GM18499 (cell line): ENCODE measurements at regions not wholly inside any gene's neighbourhood (a gene's known extent, or its start where the extent isn't known, plus 50 kb on each side); places are given as distances from the start of the nearest gene placed in this dataset.
"Not testable (repeated sequence)": the region's sequence is repeated elsewhere in the genome, so short reads cannot be mapped to it uniquely, and the experiment has no call there.

Experiments used
- ATAC-seq: cut with Tn5 transposase; IDR thresholded peaks from one replicate; pipeline ENCODE4 v1.9.1; 2021; ENCODE audit warnings: moderate number of reproducible peaks; ENCODE audit not compliant: insufficient read depth, unreplicated experiment

DNA sequence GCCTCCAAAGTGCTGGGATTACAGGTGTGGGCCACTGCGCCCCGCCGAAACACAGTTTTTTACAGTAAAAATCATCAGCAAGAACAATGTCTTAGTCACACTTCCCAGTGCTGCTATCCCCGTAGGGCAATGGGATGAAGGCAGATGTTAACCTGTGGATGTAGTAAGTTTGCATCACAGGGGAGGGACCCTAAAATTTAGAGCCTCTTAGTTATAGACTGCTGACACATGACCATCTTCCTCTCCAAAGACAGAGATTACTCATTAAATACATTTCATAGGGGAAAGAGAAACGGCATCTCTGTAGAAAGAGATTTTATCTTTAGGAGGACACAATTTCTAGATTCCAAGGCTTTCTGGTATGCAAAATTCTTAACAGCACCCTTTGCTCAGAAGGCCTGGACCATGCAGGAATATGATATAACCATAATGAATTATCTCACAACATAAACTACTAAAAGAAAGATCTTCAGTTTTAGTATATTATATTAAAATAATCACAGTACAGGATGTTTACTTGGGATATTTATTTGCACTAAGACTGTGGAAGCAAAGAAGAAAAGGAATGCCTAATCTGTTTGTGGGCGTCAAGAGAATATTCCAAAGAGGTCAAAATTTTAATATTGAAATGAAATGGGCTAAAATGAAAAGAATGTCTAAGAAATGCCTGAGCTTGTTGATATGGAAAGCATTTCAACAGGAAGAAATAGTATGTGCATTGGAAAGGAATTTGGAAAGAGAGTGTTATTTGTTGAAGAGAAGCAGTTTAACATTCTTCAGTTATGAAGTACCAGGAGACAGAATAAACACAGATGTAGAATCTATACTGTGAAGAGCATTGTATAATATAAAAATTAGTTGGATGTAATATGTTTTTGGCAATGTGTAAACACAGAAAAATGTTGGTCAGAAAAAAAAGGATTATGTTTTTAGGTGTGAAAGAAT, 1228.3 kb upstream of the CHAC2 start:
- no peak for ATAC-seq

DNA sequence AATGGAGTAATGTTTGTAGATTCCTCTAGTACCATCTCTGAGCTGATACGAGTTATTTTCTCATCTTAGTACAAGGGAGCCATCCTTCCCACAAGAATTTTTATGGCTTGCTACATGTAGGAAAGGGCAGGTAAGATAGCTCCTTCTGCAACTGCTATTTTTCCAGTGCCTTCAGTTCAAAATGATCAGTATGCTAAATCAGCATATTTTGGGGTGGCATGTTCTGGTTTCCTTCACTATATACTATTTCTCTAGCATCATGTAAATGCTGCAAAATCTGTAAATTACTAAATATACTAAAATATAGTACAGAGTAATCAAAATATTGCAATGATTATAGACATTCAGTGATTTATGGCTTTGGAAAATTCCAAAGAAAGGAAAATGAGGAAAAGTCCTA, 1230.0 kb upstream of the CHAC2 start:
- ATAC-seq = no peak

DNA sequence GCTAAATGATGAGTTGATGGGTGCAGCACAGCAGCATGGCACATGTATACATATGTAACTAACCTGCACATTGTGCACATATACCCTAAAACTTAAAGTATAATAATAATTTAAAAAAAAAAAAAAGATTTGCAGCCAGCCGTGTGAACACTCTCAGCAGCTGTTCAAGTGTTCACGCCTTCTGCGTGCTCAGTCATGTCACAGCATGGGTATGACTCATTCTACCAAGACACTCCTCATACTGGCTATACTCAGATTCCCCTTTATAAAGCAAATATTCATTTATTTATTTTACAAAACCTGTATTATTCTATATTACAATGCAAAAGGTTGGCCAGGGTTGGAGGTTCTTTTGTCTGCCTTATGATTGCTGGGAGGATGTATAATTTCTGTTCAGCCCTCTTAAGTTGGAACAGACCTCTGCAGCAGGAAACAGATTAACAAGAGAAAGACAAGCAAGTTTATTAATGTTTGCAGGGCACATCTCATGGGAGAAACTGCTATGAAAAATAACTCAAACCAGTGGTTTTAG, 1230.6 kb upstream of the CHAC2 start:
- no peak for ATAC-seq

DNA sequence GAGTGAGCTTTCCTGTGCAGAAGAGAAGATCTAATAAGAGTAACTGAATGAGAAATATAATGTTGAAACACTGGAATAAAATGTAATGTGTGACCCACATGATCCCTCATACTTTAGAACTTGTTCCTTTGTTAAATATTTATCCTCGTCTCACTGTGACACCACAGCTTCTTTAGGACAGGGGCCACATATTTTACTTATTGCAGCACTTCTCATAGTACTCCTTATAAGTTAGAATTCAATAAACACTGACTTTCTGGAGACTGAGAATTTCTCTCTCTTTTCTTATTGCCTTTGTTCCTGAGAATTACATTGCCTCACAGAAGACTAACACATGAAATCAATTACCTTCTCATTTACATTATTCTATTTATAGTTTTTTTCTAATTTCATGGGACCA, 1234.6 kb upstream of the CHAC2 start:
- no peak for ATAC-seq

DNA sequence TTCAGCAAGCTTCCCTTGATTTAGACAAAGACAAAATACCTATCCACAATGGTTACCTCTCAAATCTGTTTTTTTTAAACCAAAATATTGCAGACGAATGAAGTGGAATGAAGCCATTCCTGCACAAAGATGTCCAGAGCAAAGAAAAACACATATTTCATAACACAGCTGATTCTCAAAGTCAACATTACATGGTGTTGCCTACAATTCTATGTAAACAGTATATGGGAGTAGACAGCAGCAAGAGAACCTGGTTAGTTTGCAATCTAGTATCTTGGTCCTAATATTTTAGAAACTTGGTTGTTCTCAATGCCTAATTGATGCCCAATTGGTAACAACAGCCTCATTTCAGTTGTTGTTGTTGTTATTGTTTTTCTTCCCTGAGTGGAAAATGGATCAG, 1240.9 kb upstream of the CHAC2 start:
- ATAC-seq = no peak

DNA sequence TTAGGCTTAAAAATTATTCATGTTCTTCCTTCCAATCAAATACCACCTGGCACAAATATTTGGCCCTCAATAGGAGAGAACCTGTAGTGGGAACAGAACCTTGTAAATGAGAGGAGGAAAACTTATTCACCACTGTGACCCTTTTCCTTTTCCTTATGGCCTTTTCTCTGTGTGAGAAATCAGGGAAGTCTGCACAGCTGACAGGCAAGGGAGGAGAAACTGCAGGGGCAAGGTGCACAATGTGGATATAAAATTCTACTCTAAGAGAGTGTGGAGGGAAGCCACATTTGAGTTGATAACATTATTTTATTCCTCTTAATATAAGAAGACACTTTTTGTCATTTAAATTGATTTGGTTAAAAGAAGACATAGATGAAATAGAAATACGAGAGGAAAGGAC, 1247.0 kb upstream of the CHAC2 start:
- no peak for ATAC-seq

DNA sequence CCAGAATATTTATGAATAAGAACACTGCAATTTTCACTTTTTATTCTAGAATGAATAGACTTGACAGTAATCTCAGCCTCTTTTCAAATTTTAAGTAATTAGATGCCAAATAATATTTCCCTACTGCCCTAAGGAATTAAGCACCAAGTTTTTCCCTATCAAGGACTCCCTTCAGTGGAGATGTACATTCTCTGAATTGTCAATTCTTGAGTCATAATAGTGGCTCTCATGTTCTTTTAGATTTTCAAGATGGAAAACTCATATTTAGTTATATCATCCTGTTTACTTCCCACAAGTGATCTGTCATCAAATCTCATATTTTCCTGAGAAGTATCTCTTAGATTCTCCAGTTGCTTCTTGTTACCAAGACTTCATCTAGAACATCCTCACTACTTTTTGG, 1248.9 kb upstream of the CHAC2 start:
- ATAC-seq = no peak

DNA sequence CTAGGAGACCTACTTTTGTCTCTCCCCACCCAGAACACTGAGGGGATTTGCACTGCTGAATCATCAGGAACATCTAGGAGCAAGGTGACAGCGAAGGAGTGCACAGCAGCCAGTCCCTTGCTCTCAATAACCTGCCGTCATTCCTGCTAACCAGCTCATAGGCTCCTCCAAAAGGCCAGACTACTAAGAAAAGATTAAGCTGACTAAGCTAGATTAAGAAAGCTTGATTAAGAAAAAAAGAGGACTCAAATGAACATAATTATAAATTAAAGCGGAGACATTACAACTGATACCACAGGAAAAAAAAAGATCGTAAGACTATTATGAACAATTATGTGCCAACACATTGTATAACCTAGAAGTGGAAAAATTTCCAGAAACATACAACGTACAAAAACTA, 1254.8 kb upstream of the CHAC2 start:
- no peak for ATAC-seq

DNA sequence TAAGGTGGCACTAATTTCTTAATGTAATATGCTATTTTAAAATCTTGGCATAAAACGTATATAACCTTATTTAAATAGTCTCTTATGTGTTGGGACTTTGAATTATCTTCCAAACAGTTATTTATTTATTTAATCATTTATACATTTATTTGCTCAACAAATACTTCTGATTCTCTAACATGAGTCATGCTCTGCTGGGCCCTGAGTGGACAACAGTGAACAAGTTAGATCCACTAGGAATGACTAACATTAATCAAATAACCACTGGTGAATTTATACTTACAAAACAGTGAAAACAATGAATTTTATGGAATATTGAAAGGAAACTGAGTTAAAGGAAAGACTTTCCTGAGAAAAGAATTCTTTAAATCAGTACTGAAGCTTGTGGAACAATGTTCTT, 1257.2 kb upstream of the CHAC2 start:
- no peak for ATAC-seq

DNA sequence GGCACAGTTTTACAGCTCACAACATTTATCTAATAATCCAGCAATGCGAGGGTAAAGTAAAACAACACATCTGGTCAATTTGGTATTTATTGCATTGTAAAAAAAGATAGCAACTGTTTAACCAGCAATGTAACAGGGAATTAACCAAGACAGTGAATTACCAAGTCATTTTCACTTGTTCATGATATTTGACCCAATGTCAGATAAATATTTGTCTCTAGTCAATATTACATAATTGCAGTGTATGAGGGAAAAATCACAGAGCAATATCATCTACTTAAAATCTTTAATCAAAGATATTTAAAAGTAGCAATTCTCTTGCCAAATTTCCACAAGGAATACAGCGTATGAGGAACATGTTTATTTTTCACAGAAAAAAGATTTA, 1265.1 kb upstream of the CHAC2 start:
- no peak for ATAC-seq

DNA sequence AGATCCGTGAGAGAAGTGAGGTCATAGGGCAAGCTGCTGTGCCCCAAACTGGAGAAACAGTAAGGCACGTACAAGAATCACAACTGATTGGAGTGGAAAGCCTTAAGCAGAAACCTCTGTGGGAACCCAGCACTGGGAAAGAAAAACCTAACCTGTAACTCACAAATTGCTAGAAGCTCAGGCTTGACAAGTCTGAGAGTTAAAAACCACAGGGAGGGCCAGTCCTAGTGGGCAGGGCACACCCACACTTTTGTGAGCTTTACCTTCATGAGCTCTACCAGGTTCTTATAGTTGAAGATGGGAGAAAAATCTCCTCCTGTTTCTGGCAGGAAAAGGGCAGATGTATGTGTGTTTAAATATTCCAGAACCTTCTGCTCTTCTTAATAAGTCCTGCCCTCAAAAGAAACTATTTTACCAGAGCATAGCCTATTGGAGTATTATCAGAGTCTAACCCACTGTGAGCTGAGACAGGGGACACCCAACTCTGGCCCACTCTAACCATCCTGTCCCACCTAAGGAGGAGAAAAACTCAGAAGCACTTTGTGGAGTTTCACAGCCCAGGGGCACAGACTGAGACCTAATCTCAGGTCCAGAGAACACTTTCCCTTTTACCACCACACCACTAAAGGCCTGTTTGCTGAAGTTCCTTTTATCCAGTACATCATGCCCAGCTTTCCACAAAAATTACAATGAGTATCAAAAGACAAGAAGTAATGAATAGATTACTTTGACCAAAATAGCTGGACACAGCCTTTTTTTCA, 1265.7 kb upstream of the CHAC2 start:
- ATAC-seq = no peak

DNA sequence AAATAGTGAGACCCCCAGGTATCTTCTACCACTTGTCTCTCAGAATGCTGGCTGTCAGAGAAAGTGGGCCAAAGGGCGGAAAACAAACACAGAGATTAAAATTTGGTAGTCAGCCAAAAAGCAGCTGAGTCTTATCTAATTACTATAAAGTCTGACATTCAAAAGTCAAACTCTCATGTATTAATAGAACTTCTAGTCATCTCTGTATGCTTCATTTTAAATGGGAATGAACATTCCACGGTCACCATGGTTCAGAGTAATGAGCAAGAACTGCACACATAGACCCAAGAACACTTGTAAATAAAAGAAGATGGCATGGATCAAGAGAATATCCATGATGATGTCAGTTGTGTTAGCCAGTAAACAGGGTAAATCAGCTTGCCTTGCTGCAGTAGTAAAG, 1267.0 kb upstream of the CHAC2 start:
- no peak for ATAC-seq

DNA sequence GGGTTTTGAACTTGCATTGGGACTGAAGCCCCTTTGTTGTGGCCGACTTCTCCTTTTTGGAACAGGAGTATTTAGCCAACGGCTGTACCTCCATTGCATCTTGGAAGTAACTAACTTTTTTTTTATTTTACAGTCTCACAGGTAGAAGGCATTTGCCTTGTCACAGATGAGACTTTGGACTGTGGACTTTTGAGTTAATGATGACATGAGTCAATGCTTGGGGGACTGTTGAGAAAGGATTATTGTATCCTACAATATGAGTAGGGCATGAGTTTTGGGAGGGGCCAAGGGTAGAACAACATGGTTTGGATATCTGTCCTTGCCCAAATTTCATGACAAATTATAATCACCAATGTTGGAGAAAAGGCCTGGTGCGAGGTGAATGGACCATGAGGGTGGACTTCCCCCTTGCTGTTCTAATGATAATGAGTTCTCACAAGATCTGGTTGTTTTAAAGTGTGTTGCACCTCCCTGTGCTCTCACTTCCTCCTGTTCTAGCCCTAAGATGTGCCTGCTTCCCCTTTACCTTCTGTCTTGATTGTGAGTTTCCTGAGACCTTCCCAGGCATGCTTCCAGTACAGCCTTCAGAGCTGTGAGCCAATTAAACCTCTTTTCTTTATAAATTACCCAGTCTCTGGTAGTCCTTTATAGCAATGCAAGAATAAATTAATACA, 1269.4 kb upstream of the CHAC2 start:
- ATAC-seq = no peak

DNA sequence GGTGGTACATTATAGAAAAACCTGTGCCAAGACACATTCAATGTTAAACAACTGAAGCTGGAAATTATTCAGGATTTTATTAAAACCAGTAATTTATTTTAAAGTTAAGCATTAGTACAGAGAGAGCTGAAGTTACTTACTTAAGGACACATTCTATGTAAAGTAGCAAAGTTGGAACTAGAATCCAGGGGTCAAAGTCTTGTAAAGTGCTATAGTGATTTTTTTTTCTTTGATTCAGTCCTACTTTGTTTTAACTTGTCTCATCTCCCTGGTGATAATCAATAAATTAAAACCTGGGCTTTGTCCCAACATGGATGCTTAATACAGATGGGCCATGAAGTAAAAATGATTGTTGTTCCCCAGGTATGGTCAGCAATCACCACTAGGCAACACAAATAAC, 1271.8 kb upstream of the CHAC2 start:
- no peak for ATAC-seq

DNA sequence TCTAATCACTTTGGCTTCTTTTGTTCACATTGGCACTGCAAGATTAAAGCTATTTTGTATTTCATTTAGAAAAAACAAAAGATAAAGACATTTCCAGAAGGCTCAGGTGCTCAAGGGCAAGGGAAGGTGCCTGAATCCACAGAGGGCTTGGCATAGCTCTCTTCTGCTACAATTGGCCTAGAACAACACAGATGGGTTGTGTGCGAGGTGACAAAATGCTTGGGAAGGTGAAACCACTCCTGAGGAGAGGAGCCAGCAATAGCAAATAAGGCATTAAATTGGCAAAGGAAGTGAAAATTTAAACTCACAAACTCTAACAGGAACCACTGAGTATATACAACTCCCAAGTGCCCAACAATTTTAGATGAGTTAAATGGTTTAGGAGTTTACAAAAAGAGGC, 1290.4 kb upstream of the CHAC2 start:
- ATAC-seq = no peak

DNA sequence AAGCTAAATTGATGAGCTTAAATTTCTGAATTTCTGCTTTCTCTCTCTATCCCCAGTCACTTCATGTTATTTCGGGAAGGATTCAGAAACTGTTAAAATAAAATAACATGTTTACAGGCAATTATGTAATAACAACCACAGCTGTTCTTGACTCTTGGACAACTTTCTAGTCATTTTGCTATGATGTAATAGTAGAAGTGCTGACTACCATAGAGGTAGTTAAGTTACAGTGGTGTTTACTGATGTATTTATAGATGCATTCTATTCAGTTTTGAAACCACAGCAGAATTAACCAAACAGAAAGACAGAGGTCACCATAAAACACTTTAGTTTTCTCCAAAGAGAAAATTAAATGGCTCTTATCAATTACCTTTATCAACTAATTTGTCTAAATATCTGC, 1292.0 kb upstream of the CHAC2 start:
- ATAC-seq = no peak

DNA sequence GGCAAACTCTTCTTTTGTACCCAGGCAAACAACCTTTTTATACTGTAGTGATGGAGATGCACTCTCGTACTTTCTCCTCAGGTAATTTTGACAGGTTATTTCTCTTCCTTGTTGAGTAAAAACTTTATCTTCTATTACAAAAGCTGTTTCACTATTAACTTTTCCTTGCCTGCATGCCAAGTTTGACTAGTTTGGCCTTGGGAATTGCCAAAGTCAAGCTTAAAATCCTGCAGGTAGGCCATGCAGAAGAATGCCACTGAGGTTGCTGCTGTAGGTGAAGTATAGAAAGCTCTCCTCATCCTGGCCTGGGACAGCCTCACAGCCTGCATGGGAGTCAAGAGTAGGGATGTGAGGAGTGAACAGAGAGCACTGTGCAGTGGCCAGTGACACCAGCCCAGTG, 1293.5 kb upstream of the CHAC2 start:
- no peak for ATAC-seq

DNA sequence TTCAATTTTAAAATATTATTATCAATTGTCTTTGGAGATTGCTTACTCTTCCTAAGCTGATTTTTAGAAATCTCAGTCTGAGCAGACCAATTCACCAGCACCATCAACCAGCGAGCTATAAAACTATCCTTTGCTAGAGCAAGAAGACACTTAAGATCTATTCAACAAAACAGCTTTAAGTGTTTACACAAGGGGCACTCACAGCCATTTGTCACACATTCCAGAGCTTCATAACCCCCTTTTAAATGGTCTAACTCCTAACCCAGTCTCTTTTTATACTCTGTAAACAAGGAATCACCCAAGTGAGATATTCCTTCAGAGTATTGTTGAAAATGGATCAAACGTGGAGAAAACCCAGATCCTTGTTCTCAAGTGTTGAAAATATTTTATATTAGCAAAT, 1294.1 kb upstream of the CHAC2 start:
- no peak for ATAC-seq

DNA sequence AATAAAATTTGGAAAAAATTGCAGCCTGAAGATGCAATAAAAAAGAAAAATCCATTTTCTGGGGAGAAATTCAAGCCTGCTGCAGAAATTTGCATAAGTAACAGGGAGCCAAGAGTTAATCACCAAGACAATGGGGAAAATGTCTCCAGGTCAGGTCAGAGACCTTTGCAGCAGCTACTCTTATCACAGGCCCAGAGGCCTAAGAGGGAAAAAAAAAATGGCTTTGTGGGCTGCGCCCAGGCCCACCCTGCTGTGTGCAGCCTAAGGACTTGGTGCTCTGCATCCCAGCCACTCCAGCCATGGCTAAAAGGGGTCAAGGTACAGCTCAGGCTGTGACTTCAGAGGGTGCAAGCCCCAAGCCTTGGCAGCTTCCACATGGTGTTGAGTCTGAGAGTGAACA, 1297.1 kb upstream of the CHAC2 start:
- ATAC-seq = not testable (repeated sequence)

DNA sequence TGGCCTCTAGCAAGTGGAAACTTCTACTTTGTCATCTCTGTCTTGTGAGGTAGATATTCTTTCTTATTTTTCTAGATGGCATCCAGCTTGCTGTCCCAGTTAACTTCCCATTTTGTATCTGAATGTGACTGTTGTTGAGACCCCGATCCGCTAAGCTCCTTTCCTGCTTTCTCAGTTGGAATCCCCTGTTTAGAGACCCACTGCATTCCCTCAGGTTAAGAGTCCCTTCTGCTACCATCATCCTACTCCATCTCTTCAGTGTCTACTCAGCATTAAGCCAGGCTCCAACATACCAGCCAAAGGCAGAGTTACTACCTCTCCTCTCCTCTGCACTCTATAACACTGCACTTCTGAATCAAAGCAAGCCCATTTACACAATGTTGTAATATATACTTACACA, 1300.4 kb upstream of the CHAC2 start:
- ATAC-seq = no peak

DNA sequence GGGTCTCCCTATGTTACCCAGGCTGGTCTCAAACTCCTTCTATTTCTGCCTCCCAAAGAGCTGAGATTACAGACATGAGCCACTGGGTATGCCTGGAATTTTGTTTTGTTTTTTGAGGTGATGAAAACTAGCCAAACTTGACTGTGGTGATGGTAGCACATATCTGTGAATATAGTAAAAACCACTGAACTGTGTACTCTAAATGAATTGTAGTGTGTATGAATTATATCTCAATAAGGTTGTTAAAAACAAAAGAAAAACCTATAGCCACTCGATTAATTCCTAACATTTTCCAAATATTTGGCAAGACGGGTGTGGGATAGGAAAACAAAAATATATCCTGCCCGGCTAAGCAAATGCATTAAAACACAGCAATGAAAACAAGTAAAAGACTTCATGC, 1302.3 kb upstream of the CHAC2 start:
- ATAC-seq = no peak
